ENCODE measurements at regions not wholly inside any gene's neighbourhood (a gene's known extent, or its start where the extent isn't known, plus 50 kb on each side); places are given as distances from the start of the nearest gene placed in this dataset.

GRCh38 chr3:193808317-193808716 is 215.3 kb downstream of the OPA1 start:
- H3K36me3 ChIP-seq, result no peaks in the 10 kb centered on the region
- no peaks in the 10 kb centered on the region for H3K9me3 ChIP-seq
- no peaks in the 10 kb centered on the region for H3K27me3 ChIP-seq
- DNase-seq, result no peak
- no peak overlapping the region for H3K4me3 ChIP-seq
- TF ChIP-seq POLR2A (IDR thresholded peaks at IDR 0.05) (no peak), CTCF (IDR thresholded peaks at IDR 0.05) (no peak)
- peaks cover 0 to under 1% (median 0%) of the 10 kb centered on the region in 4 donors for H3K4me1 ChIP-seq
- H3K27ac ChIP-seq, result no peak overlapping the region

DNA sequence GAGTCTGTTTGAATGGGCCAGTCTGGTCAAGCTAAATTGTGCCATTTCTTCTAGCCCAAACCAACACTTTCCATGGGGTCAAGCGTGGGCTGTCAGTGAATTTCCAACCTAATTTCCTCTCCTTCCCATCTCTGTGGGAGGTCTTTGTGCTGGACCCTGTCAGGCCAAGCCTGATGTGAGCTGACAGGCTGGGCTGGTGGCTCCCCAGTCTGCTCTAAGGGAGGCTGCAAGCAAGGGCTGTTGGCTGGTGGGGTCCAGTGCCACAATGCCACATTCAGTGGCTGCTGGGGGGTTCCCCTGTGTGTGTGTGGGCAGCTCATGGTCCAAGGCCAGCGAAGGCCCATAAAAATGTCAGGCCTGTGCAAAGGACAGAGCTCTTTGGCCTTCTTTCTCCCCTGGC is 216.1 kb downstream of the OPA1 start:
- no peaks in the 10 kb centered on the region for H3K27me3 ChIP-seq
- H3K27ac ChIP-seq, result no peak overlapping the region
- H3K36me3 ChIP-seq, result no peaks in the 10 kb centered on the region
- H3K4me3 ChIP-seq, result no peak overlapping the region
- no peak for DNase-seq
- no peak for TF ChIP-seq CTCF (IDR thresholded peaks at IDR 0.05)
- no peak for TF ChIP-seq POLR2A (IDR thresholded peaks at IDR 0.05)
- peaks cover 0 to 5% (median 0%) of the 10 kb centered on the region in 4 donors for H3K4me1 ChIP-seq
- no peaks in the 10 kb centered on the region for H3K9me3 ChIP-seq

GRCh38 chr3:193812078-193812725 is 219.2 kb downstream of the OPA1 start:
- Histone ChIP-seq H3K36me3 (no peaks in the 10 kb centered on the region), H3K4me1 (peaks cover 0 to 16% (median 3%) of the 10 kb centered on the region in 4 donors), H3K9me3 (no peaks in the 10 kb centered on the region), H3K4me3 (no peak overlapping the region), H3K27me3 (no peaks in the 10 kb centered on the region), H3K27ac (no peak overlapping the region)
- TF ChIP-seq CTCF (IDR thresholded peaks at IDR 0.05), result no peak
- no peak for TF ChIP-seq POLR2A (IDR thresholded peaks at IDR 0.05)
- no peak for DNase-seq

- peaks cover 0 to 20% (median 3%) of the 10 kb centered on the region in 4 donors for H3K4me1 ChIP-seq
- no peaks in the 10 kb centered on the region for H3K27me3 ChIP-seq
- H3K27ac ChIP-seq, result peak overlapping the region in 1 of 4 donors; percentile 39
- no peak overlapping the region for H3K4me3 ChIP-seq
- TF ChIP-seq CTCF (IDR thresholded peaks at IDR 0.05), result no peak
- no peak for TF ChIP-seq POLR2A (IDR thresholded peaks at IDR 0.05)
- H3K36me3 ChIP-seq, result no peaks in the 10 kb centered on the region
- DNase-seq, result no peak
- H3K9me3 ChIP-seq, result no peaks in the 10 kb centered on the region
Measured at GRCh38 chr3:193812791-193813500, 219.9 kb downstream of the OPA1 start.

DNA sequence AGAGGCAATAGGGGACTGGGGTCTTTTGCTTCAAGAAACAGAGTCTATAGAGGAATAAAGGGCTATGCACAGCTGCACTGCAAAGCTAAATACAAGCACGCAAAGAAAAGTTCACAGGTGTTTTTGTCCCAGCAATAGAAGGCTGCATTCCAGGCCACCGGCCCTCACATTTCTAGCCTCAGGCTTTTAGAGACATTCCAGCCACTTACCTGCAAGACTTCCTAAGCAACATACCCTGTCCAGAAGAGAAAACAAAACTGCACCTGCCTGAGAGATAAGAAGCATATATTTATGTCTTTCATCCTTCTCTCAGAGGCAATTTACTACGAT is 220.5 kb downstream of the OPA1 start:
- Histone ChIP-seq H3K4me3 (no peak overlapping the region), H3K27ac (peak overlapping the region in 1 of 4 donors; percentile 23), H3K36me3 (no peaks in the 10 kb centered on the region), H3K9me3 (no peaks in the 10 kb centered on the region), H3K4me1 (peaks cover 0 to 20% (median 3%) of the 10 kb centered on the region in 4 donors), H3K27me3 (no peaks in the 10 kb centered on the region)
- TF ChIP-seq CTCF (IDR thresholded peaks at IDR 0.05), result no peak
- no peak for DNase-seq
